ENCODE measurements at regions not wholly inside any gene's neighbourhood (a gene's known extent, or its start where the extent isn't known, plus 50 kb on each side); places are given as distances from the start of the nearest gene placed in this dataset.
A peak's percentile ranks its signal among the peaks of the same experiment; 100 is the strongest.
"Not testable (repeated sequence)": the region's sequence is repeated elsewhere in the genome, so short reads cannot be mapped to it uniquely, and the experiment has no call there.

DNA sequence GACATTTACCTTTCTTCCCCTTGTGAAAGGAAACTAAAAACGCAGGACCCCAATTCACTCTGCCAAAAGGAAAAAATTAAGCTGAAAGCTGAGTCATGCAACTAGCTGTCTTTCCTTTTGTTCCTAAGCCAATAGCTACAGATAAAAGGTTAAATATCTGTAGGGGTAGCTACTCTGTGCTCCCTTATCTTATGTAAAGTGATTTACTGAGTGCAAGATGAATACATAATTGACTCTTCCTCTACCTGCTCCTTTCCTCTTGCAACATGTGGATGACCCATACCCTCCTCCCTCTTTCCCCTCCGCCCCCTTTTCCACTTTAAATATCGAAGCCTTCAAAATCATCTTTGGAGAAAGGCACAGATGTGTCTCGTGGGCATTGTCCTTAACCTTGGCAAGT is 68.0 kb upstream of the ZNF157 start:
- DNase-seq (ENCODE audit: low spot score) = no peak

GRCh38 chrX:47306471-47307023 is 63.8 kb upstream of the ZNF157 start:
- DNase-seq (ENCODE audit: low spot score) = not testable (repeated sequence)

DNA sequence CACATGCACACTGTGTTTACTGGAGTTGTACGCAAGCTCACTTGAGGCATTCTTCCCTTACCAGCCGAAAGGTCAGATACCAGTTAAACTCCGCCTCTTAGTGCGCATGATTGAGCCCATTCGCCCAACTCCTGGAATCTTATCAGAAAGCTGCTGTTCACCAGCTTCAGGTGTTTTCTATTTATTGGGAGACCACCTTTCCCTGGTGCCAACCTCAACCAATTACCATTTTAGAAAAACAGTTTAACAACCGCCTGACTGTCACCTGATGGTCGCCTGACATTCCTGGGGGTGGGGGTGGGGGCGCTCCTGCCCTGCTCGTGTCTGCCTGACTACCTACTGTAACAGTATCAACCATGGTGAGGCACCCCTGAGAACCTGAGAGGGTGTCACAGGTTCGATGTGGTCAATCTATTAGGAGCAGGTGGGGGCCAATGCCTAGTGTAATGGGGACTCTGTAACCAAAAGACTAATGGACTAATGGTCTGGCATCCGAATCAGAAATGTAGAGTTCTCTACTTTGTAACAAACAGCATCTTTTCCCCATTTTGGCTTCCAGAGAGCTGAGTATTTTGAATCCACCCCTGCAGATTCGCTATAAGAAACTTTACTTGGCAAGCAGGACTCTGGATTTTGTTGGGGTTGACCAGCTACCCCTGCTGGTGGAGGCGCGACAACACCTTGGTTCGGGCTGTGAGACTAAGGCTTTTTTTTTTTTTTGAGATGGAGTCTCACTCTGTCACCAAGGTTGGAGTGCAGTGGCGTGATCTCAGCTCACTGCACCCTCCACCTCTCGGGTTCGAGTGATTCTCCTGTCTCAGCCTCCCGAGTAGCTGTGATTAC is 58.2 kb upstream of the ZNF157 start:
- DNase-seq (ENCODE audit: low spot score) = peak; percentile 22

GRCh38 chrX:47313056-47313455 is 57.3 kb upstream of the ZNF157 start:
- peak; percentile 28 for DNase-seq (ENCODE audit: low spot score)

DNA sequence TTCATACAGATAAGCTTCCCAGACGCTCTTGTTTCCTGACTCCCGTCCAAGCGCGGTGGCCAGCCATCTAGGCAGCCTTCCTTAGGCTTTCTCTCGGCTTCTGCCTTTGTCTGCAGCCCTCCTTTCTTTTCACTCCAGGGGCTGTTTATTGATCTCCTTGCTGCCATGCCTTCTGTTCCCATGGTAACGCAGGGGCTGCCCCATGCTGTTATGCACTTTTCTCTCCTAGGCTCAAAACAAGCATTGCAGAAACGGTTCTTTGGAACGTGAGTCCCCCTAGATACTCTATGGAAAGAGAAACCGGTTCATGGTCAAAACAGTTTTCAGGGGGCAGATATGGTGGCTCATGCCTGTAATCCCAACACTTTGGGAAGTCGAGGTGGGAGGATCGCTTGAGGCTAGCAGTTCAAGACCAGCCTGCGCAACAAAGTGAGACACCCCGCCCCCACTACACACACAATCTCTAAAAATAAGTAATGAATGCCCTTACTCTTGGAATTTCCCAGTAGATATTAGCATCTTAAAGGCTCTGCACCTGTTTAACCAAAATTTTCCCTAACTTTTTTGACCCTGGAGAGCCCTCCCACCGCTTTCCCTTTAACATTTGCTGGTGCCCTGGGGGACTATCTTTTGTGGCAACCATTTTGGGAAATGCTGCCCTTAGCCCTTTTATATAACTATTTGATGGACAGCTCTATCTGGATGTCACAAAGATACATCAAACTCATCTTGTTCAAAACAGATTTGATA is 53.9 kb upstream of the ZNF157 start:
- DNase-seq (ENCODE audit: low spot score) = no peak
